22Rv1 (cell line): ENCODE measurements at regions not wholly inside any gene's neighbourhood (a gene's known extent, or its start where the extent isn't known, plus 50 kb on each side); places are given as distances from the start of the nearest gene placed in this dataset.
"Not testable (repeated sequence)": the region's sequence is repeated elsewhere in the genome, so short reads cannot be mapped to it uniquely, and the experiment has no call there.

Source experiments
- ZFX ChIP-seq: fragments of 450-650 bp; IDR thresholded peaks from 2 replicates; pipeline ENCODE4 v1.6.1; 2017; ENCODE audit warnings: antibody characterized with exemption, borderline replicate concordance
- TF ChIP-seq, protein P1 (sequence below): fragments of 450-650 bp; IDR thresholded peaks from 2 replicates; pipeline ENCODE4 v1.5.1; 2017; ENCODE audit warnings: mild to moderate bottlenecking

DNA sequence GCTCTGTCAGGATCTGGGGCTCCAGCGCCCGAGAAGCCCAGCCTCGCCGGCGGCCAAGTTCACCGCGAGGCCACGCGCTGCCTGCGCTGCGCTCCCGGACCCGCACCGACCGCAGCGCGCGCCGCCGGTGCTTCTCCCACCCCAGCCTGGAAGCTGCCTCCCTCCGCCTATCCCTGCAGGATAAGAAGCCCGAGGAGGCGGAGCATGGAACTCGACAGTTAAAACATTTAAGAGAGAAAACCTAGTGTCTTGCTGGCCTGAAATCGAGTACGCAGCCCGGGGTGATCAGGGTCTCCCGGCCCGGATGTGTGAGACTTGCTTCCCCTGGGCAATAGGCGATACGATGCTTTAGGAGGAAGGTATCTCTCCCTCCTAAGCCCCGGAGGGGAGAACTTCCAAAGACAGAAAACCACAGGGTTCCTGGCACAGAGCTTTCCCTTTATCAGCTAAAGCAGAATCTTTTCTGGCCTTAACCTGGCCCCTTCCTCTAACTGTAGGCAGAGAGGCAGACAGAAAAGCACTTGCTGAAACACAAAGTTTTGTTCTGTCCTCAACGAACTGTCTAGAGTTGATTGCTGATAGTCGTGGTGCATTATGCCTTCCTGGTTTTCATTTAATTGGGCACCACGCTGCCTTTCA, 163.5 kb upstream of the PLGLB2 start:
- TF ChIP-seq ZFX, result not testable (repeated sequence)
- TF ChIP-seq, protein P1, sequence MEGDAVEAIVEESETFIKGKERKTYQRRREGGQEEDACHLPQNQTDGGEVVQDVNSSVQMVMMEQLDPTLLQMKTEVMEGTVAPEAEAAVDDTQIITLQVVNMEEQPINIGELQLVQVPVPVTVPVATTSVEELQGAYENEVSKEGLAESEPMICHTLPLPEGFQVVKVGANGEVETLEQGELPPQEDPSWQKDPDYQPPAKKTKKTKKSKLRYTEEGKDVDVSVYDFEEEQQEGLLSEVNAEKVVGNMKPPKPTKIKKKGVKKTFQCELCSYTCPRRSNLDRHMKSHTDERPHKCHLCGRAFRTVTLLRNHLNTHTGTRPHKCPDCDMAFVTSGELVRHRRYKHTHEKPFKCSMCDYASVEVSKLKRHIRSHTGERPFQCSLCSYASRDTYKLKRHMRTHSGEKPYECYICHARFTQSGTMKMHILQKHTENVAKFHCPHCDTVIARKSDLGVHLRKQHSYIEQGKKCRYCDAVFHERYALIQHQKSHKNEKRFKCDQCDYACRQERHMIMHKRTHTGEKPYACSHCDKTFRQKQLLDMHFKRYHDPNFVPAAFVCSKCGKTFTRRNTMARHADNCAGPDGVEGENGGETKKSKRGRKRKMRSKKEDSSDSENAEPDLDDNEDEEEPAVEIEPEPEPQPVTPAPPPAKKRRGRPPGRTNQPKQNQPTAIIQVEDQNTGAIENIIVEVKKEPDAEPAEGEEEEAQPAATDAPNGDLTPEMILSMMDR, result not testable (repeated sequence)
